ENCODE measurements at regions not wholly inside any gene's neighbourhood (a gene's known extent, or its start where the extent isn't known, plus 50 kb on each side); places are given as distances from the start of the nearest gene placed in this dataset.

DNA sequence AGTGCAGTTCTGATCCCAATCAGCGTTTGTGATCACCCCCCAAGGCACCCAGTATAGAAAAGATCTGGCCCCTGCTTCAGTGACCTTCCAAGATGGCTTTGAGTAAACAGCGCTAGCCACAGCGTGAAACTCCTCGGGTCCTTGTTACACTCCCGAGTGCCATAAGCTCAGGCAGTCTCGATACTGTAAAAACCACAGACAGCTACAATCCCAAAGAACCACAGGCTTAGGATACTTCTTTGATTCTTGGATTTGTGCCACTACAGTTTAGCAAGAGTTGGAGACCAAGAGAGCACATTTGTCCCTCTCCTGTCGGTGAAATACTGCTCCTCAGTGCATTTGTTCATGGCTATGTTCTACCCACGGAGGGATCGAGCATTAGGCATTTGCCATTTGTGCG lies 352.5 kb upstream of the ZNF521 start:
- Mint-ChIP-seq H3K4me3 (no peak overlapping the region), H3K27ac (no peak overlapping the region), H3K27me3 (no peaks in the 10 kb centered on the region), H3K9me3 (no peaks in the 10 kb centered on the region), H3K4me1 (no peaks in the 10 kb centered on the region), H3K36me3 (ENCODE audit: low read depth) (no peaks in the 10 kb centered on the region)
- DNase-seq = no peak
- intact Hi-C loops (cut with micrococcal nuclease) = no loop called here

DNA sequence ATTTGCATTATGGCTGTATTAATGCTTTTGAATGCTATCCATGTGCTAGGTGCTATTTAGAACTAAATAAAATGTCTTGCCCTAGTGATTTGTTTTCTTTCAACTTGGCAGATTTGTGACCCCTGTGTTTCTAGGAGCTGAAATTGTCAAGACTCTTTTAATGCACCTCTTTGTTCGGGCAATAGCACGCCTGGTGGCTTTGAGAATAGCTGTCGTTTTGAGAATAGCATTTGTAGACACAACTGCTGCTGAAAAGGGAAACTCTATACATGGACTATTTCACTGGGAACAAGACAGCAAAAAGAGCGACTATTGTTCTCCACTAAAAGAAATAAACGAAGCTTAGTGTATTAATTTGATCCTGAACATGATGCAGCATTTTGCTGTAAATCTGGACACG lies 352.1 kb upstream of the ZNF521 start:
- Mint-ChIP-seq H3K4me3 (no peak overlapping the region), H3K36me3 (ENCODE audit: low read depth) (no peaks in the 10 kb centered on the region), H3K27ac (no peak overlapping the region), H3K27me3 (no peaks in the 10 kb centered on the region), H3K4me1 (no peaks in the 10 kb centered on the region), H3K9me3 (no peaks in the 10 kb centered on the region)
- intact Hi-C loops (cut with micrococcal nuclease) = no loop called here
- DNase-seq = no peak

DNA sequence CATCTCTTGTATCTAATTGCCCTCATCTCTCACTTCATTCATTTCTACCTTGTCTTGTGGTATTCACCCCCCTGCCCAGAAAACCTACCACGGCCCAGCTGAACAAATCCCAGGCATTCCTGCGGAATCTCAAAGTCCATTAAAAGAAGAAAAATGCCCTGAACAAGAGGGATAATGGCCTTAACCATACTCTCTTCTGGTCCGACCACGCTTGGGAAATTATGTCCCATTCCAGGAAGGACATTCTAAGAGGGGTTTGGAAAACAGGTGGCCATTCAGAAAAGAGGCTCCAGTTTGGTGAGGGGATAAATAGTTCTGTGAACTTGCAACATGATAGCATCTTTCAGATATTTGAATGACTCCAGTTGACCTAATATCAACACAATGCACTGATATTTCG lies 349.9 kb upstream of the ZNF521 start:
- no peaks in the 10 kb centered on the region for H3K27me3 Mint-ChIP-seq
- no peaks in the 10 kb centered on the region for H3K9me3 Mint-ChIP-seq
- DNase-seq = no peak
- intact Hi-C loops (cut with micrococcal nuclease) = no loop called here
- no peaks in the 10 kb centered on the region for H3K4me1 Mint-ChIP-seq
- H3K27ac Mint-ChIP-seq = no peak overlapping the region
- H3K36me3 Mint-ChIP-seq (ENCODE audit: low read depth) = no peaks in the 10 kb centered on the region
- H3K4me3 Mint-ChIP-seq = no peak overlapping the region

DNA sequence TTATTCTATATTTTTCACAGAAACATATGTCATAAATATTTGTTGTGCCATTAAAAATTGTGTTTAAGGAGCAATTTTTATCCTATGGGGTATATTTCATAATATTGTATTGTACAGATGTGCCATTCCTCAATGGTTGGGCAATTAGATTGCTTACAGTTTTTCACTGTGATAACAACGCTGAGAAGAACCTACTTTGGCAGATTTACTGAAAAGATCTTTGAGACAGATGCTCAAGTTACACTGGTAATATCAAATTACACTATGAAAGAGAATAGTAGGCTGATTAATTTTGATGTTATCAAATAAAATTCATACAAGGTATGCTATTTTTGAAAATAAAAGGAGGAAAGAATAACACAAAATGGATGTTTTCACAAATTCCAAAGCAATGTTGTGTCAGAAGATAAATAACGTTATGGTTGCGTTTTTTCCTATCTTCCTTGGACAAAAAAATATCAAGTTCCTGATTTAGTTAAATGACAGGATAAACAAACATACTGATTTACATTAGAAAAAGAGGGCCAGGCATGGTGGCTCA lies 335.1 kb upstream of the ZNF521 start:
- no peaks in the 10 kb centered on the region for H3K9me3 Mint-ChIP-seq
- H3K4me1 Mint-ChIP-seq = no peaks in the 10 kb centered on the region
- no peak for DNase-seq
- H3K4me3 Mint-ChIP-seq = no peak overlapping the region
- no peaks in the 10 kb centered on the region for H3K36me3 Mint-ChIP-seq (ENCODE audit: low read depth)
- intact Hi-C loops (cut with micrococcal nuclease) = no loop called here
- H3K27ac Mint-ChIP-seq = no peak overlapping the region
- H3K27me3 Mint-ChIP-seq = no peaks in the 10 kb centered on the region

DNA sequence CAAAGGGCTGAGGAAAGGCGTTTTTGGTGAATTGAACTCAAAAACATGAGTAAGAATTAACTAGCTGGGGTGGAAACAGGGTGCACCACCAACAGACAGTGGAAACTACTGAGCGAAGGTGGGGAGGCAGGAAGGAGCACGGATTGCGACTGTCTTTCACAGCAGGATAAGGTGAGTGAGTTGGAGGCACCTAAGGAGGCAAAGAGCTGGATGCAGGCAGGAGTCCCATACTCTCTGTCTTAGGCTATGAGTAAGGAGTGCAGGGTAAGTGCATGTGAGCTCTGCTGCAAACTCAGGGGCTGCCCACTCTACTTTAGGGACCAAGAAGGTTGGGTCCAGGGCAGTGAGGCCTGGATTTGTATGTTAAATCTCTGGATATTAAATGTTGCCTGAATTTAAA lies 333.1 kb upstream of the ZNF521 start:
- no peaks in the 10 kb centered on the region for H3K27me3 Mint-ChIP-seq
- H3K27ac Mint-ChIP-seq = no peak overlapping the region
- no peaks in the 10 kb centered on the region for H3K36me3 Mint-ChIP-seq (ENCODE audit: low read depth)
- no peak overlapping the region for H3K4me3 Mint-ChIP-seq
- H3K4me1 Mint-ChIP-seq = no peaks in the 10 kb centered on the region
- intact Hi-C loops (cut with micrococcal nuclease) = no loop called here
- no peak for DNase-seq
- H3K9me3 Mint-ChIP-seq = no peaks in the 10 kb centered on the region

DNA sequence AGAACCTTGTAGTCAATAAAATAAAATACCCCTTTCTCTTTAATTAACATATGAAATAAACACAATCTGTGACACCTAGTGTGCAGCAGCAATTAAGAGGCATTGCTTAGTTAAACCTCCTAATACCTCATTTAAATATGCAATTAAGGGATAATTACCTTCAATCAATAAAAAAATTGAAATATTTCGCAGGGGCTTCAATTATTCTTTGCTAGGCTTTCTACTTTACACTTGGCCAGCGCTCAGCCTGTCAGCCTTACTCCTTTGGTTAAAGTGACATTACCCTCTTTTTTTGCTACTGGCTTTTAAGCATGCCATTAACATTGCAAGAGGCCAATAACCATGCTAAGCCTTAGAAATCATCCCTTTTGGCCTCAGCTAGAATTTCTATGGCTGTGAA lies 327.5 kb upstream of the ZNF521 start:
- H3K27me3 Mint-ChIP-seq = no peaks in the 10 kb centered on the region
- no peak for DNase-seq
- no peaks in the 10 kb centered on the region for H3K4me1 Mint-ChIP-seq
- intact Hi-C loops (cut with micrococcal nuclease) = no loop called here
- H3K27ac Mint-ChIP-seq = no peak overlapping the region
- no peaks in the 10 kb centered on the region for H3K36me3 Mint-ChIP-seq (ENCODE audit: low read depth)
- no peaks in the 10 kb centered on the region for H3K9me3 Mint-ChIP-seq
- no peak overlapping the region for H3K4me3 Mint-ChIP-seq

DNA sequence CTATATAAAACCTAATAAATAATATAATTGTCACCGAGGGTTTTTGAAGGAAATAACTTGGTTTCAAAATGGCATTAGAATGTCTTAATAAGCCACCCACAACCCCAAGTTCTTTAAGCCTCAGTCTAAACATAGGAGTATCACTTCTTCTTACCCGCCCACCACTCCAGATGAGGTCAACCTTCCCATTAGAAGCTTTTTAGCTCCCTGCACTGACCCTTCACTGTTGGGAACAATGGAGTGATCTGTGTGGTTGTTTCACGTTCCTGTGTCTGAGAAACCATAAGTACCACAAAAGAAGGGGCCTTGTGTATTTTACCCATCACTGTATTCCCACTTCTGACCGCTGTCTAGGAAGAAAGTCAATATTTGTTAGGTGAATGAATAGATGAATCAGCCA lies 326.3 kb upstream of the ZNF521 start:
- no peak for DNase-seq

DNA sequence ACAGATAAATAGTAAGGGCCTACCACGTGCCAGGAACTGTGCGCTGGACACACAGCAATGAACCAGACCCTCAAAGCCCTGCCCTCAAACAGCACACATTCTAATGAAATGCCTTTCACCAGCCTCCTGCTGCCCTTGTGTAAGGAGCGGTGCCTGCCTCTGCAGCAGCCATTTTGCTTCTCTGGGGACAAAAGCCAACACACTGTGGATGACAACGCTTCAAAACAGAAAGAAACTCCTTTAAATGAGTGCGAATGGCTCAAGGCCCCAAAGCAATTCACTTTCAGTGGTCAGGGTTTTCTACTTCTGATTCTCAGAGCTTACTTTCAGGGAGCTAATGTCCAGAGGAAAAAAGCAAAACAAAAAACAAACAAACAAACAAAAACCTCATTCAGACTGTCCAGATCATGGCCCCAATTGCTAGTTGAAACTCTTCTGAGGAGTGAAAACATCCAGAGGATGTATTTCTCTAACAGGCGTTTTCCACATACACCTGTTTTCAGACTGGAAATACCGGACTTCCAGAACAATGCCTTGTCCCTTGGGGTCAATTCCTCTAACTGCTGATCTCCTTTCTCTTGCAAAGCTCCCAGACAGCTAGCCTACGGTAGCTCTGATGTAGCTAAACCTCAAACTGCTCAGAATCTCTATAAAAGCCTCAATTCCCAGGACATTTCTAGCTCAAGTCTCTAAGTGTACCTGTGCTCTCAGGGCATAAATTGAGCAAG lies 323.3 kb upstream of the ZNF521 start:
- Mint-ChIP-seq H3K27ac (no peak overlapping the region), H3K27me3 (no peaks in the 10 kb centered on the region), H3K4me3 (no peak overlapping the region), H3K9me3 (no peaks in the 10 kb centered on the region), H3K36me3 (ENCODE audit: low read depth) (no peaks in the 10 kb centered on the region), H3K4me1 (no peaks in the 10 kb centered on the region)
- intact Hi-C loops (cut with micrococcal nuclease) = no loop called here
- no peak for DNase-seq

More for the DNA sequence above, 326.3 kb upstream of the ZNF521 start:
- Mint-ChIP-seq H3K9me3 (no peaks in the 10 kb centered on the region), H3K4me1 (no peaks in the 10 kb centered on the region), H3K36me3 (ENCODE audit: low read depth) (no peaks in the 10 kb centered on the region), H3K27ac (no peak overlapping the region), H3K4me3 (no peak overlapping the region), H3K27me3 (no peaks in the 10 kb centered on the region)
- intact Hi-C loops (cut with micrococcal nuclease) = no loop called here

DNA sequence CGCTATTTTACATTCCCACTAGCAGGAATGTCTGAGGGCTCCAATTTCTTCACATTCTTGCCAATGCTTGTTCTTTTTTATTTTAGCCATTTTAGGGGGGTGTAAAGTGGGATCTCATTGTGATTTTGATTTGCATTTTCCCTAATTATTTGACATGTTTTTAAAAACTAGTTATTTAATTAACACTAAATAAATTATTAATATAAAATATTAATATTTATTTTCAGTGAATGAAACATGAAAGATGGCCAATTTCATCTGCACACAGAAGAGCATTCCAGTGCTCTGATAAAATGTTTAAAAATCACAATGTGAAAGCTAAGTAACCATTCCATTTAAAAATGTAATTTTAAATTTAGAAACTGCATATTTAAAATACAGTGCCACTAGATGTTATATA lies 322.2 kb upstream of the ZNF521 start:
- H3K27me3 Mint-ChIP-seq = no peaks in the 10 kb centered on the region
- H3K36me3 Mint-ChIP-seq (ENCODE audit: low read depth) = no peaks in the 10 kb centered on the region
- no peaks in the 10 kb centered on the region for H3K9me3 Mint-ChIP-seq
- intact Hi-C loops (cut with micrococcal nuclease) = no loop called here
- no peaks in the 10 kb centered on the region for H3K4me1 Mint-ChIP-seq
- no peak overlapping the region for H3K27ac Mint-ChIP-seq
- H3K4me3 Mint-ChIP-seq = no peak overlapping the region
- no peak for DNase-seq

DNA sequence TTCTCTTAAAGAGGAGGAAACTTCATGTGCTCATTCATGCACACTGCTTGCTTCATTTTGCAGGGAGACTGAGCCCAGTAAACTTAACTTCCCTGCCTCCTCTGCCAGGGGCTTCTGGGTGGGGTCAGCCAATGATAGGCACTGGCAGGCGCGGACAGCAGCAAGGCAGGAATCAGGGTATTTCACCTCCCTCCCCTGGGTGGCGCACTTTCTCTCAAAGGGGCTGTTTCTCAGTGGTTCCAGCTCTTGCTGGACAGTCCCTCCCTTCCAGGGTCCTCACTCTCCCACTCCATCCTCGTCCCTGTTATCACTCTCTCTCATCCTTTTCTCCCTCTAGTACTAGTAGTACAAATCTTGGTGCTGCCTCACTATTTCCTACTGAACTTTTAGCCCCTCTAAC lies 320.5 kb upstream of the ZNF521 start:
- no peaks in the 10 kb centered on the region for H3K27me3 Mint-ChIP-seq
- intact Hi-C loops (cut with micrococcal nuclease) = no loop called here

DNA sequence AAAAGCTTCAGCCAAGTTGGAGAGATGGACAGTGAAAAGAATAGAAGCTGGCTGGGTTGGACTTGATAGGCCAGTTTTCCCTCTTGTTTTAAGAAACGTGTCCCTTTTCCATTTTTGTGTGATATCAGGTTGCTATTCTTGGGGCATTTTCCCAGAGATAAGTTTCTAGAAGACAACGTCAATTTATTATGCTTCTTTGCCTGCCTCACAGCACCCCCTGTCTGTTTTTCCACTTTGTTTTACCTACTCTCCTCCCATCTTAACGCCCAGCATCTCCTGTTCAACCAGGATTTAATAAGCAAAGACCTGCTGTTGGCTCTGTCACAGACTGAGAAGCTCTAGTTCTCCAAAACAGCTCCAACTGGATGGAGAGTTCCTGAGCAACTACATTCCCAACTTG lies 317.8 kb upstream of the ZNF521 start:
- Mint-ChIP-seq H3K4me3 (no peak overlapping the region), H3K27me3 (no peaks in the 10 kb centered on the region), H3K4me1 (no peaks in the 10 kb centered on the region), H3K9me3 (no peaks in the 10 kb centered on the region), H3K36me3 (ENCODE audit: low read depth) (no peaks in the 10 kb centered on the region), H3K27ac (no peak overlapping the region)
- intact Hi-C loops (cut with micrococcal nuclease) = no loop called here
- DNase-seq = no peak

More for the DNA sequence above, 320.5 kb upstream of the ZNF521 start:
- no peaks in the 10 kb centered on the region for H3K9me3 Mint-ChIP-seq
- no peak overlapping the region for H3K4me3 Mint-ChIP-seq
- H3K4me1 Mint-ChIP-seq = no peaks in the 10 kb centered on the region
- H3K27ac Mint-ChIP-seq = no peak overlapping the region
- no peaks in the 10 kb centered on the region for H3K36me3 Mint-ChIP-seq (ENCODE audit: low read depth)
- DNase-seq = no peak

DNA sequence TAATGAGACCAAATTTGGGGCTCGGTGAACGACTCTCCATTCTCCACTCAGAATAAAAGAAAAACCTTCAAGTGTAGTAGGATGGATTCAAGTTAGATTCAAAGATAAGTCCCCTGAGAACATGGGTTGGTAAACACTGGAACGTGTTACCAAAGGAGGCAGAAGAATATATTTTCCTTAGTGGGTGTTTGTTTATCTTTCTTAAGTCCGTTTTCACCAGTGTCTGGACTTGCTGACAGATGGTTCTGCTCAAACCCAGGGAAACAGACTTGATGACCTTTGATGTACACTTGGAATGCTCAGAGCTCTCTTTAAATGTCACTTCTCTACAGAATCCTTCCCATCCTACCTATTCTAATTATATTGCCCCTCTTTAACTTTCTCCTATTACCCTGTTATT lies 310.3 kb upstream of the ZNF521 start:
- Mint-ChIP-seq H3K36me3 (ENCODE audit: low read depth) (no peaks in the 10 kb centered on the region), H3K27me3 (no peaks in the 10 kb centered on the region), H3K4me3 (no peak overlapping the region), H3K27ac (no peak overlapping the region), H3K9me3 (no peaks in the 10 kb centered on the region), H3K4me1 (no peaks in the 10 kb centered on the region)
- intact Hi-C loops (cut with micrococcal nuclease) = no loop called here
- DNase-seq = no peak

DNA sequence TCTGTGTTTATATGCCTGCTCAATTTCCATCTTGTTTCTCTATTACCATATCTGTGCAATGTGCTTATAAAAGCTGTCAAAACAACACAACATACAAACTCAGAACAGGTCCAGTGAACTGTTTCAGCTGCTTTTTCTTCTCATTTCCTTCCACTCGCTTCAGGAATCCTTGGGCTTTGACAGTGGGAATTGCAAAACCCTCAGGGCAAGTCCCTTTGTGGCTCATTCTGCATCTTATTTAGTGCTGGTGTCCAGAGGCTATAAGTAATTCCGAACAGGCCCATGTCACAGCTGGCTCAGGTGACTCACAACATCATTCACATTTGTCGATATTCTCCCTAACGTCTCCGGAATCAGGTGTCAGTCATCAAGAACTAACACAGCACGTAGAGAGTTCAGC lies 309.9 kb upstream of the ZNF521 start:
- no peaks in the 10 kb centered on the region for H3K27me3 Mint-ChIP-seq
- intact Hi-C loops (cut with micrococcal nuclease) = no loop called here
- H3K4me3 Mint-ChIP-seq = no peak overlapping the region
- no peak overlapping the region for H3K27ac Mint-ChIP-seq
- H3K9me3 Mint-ChIP-seq = no peaks in the 10 kb centered on the region
- H3K4me1 Mint-ChIP-seq = no peaks in the 10 kb centered on the region
- DNase-seq = no peak
- H3K36me3 Mint-ChIP-seq (ENCODE audit: low read depth) = no peaks in the 10 kb centered on the region

DNA sequence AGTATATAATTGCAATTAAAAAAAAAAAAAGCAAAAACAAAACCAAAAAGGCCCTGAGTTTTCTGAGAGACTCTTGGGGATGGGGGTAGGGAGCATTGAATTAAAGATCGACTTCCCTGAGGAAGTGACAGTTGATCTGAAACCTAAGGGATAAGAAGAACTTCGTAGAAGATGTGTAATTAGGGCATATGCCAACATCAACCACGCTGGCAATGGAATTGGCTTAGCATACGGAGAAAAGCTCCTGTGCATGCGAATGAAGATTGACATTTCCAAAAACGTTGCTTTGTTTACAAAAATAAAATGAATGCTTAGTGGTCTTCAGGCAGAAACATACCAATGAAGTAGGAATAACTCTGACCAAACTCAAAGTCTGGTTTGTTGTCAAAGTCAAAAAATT lies 307.6 kb upstream of the ZNF521 start:
- intact Hi-C loops (cut with micrococcal nuclease) = no loop called here
- H3K27ac Mint-ChIP-seq = no peak overlapping the region
- no peaks in the 10 kb centered on the region for H3K27me3 Mint-ChIP-seq
- H3K36me3 Mint-ChIP-seq (ENCODE audit: low read depth) = no peaks in the 10 kb centered on the region
- no peak for DNase-seq
- H3K4me3 Mint-ChIP-seq = no peak overlapping the region
- no peaks in the 10 kb centered on the region for H3K4me1 Mint-ChIP-seq
- H3K9me3 Mint-ChIP-seq = no peaks in the 10 kb centered on the region

DNA sequence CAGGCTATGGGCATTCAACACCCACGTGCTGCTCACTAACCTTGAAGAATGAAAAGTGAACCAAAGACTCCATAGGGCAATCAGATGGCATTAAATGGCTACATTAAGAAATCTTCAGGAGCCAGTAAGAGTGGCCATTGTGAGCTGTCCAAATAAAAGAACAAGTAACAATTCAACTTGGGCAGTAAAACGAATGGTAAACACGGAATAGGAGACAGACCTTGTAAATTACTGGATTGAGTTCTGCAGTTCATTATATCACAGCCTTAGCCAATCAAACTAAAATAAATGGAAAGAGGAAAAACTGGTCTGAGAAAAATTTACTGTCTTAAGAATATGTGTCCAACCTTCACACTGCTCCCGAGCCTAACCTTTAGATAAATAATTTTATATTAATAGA lies 306.5 kb upstream of the ZNF521 start:
- Mint-ChIP-seq H3K9me3 (no peaks in the 10 kb centered on the region), H3K36me3 (ENCODE audit: low read depth) (no peaks in the 10 kb centered on the region), H3K27me3 (no peaks in the 10 kb centered on the region), H3K27ac (no peak overlapping the region), H3K4me3 (no peak overlapping the region), H3K4me1 (no peaks in the 10 kb centered on the region)
- intact Hi-C loops (cut with micrococcal nuclease) = no loop called here
- DNase-seq = no peak

Data from activated CD4-positive, alpha-beta T cell treated with anti-CD3 and anti-CD28 coated beads, Interleukin-2, amount 10 ng/mL, durations not matched to agents 24 days and 14 days (primary cell).